ENCODE measurements at regions not wholly inside any gene's neighbourhood (a gene's known extent, or its start where the extent isn't known, plus 50 kb on each side); places are given as distances from the start of the nearest gene placed in this dataset.

GRCh38 chr15:37574985-37575384 lies 359.5 kb upstream of the TMCO5A start:
- Histone ChIP-seq H3K4me1 (ENCODE audit: control insufficient read depth, low read length) (no peaks in the 10 kb centered on the region), H3F3A (ENCODE audit: control insufficient read depth, insufficient read depth) (no peaks in the 10 kb centered on the region), H4K20me1 (ENCODE audit: control insufficient read depth, insufficient read depth, low read depth, low read length) (no peaks in the 10 kb centered on the region), H3K4me3 (ENCODE audit: low read length) (no peak overlapping the region), H3K36me3 (ENCODE audit: control insufficient read depth, low read length) (no peaks in the 10 kb centered on the region), H3K27ac (ENCODE audit: low read depth, low read length) (no peak overlapping the region), H3K9me2 (replicated peaks; ENCODE audit: control insufficient read depth, low read length) (no peaks in the 10 kb centered on the region), H3K27me3 (ENCODE audit: control insufficient read depth, low read length) (no peaks in the 10 kb centered on the region), H3K79me2 (ENCODE audit: control insufficient read depth, low read length) (no peaks in the 10 kb centered on the region), H3K9me3 (ENCODE audit: control insufficient read depth, insufficient read depth, low read length) (no peaks in the 10 kb centered on the region), H3K4me2 (ENCODE audit: low read length) (no peak overlapping the region)
- TF ChIP-seq CTCF (IDR thresholded peaks at IDR 0.05; ENCODE audit: low read depth, low read length, poor library complexity, severe bottlenecking), result no peak
- TF ChIP-seq EZH2phosphoT487 (IDR thresholded peaks at IDR 0.05; ENCODE audit: borderline replicate concordance, low read length), result no peak

- TF ChIP-seq EZH2phosphoT487 (IDR thresholded peaks at IDR 0.05; ENCODE audit: borderline replicate concordance, low read length) (no peak), CTCF (IDR thresholded peaks at IDR 0.05; ENCODE audit: low read depth, low read length, poor library complexity, severe bottlenecking) (no peak)
- no peak overlapping the region for H3K27ac ChIP-seq (ENCODE audit: low read depth, low read length)
- H3K4me1 ChIP-seq (ENCODE audit: control insufficient read depth, low read length), result no peaks in the 10 kb centered on the region
- no peaks in the 10 kb centered on the region for H3F3A ChIP-seq (ENCODE audit: control insufficient read depth, insufficient read depth)
- no peaks in the 10 kb centered on the region for H3K36me3 ChIP-seq (ENCODE audit: control insufficient read depth, low read length)
- H3K27me3 ChIP-seq (ENCODE audit: control insufficient read depth, low read length), result no peaks in the 10 kb centered on the region
- H4K20me1 ChIP-seq (ENCODE audit: control insufficient read depth, insufficient read depth, low read depth, low read length), result no peaks in the 10 kb centered on the region
- H3K4me3 ChIP-seq (ENCODE audit: low read length), result no peak overlapping the region
- H3K79me2 ChIP-seq (ENCODE audit: control insufficient read depth, low read length), result no peaks in the 10 kb centered on the region
- no peaks in the 10 kb centered on the region for H3K9me2 ChIP-seq (replicated peaks; ENCODE audit: control insufficient read depth, low read length)
- peaks cover 2% of the 10 kb centered on the region; the same call in 1 of the 2 replicates for H3K9me3 ChIP-seq (ENCODE audit: control insufficient read depth, insufficient read depth, low read length)
- no peak overlapping the region for H3K4me2 ChIP-seq (ENCODE audit: low read length)
These were observed 357.5 kb upstream of the TMCO5A start for GRCh38 chr15:37576952-37577351.

- H3K27ac ChIP-seq (ENCODE audit: low read depth, low read length), result no peak overlapping the region
- no peaks in the 10 kb centered on the region for H3K27me3 ChIP-seq (ENCODE audit: control insufficient read depth, low read length)
- no peaks in the 10 kb centered on the region for H3K79me2 ChIP-seq (ENCODE audit: control insufficient read depth, low read length)
- TF ChIP-seq CTCF (IDR thresholded peaks at IDR 0.05; ENCODE audit: low read depth, low read length, poor library complexity, severe bottlenecking), result no peak
- TF ChIP-seq EZH2phosphoT487 (IDR thresholded peaks at IDR 0.05; ENCODE audit: borderline replicate concordance, low read length), result no peak
- H3K4me3 ChIP-seq (ENCODE audit: low read length), result no peak overlapping the region
- H3K4me2 ChIP-seq (ENCODE audit: low read length), result no peak overlapping the region
- H3K4me1 ChIP-seq (ENCODE audit: control insufficient read depth, low read length), result no peaks in the 10 kb centered on the region
- H3K36me3 ChIP-seq (ENCODE audit: control insufficient read depth, low read length), result no peaks in the 10 kb centered on the region
- no peaks in the 10 kb centered on the region for H4K20me1 ChIP-seq (ENCODE audit: control insufficient read depth, insufficient read depth, low read depth, low read length)
- H3F3A ChIP-seq (ENCODE audit: control insufficient read depth, insufficient read depth), result no peaks in the 10 kb centered on the region
- H3K9me3 ChIP-seq (ENCODE audit: control insufficient read depth, insufficient read depth, low read length), result peaks cover 22% of the 10 kb centered on the region; the same call in 1 of the 2 replicates
- no peaks in the 10 kb centered on the region for H3K9me2 ChIP-seq (replicated peaks; ENCODE audit: control insufficient read depth, low read length)
These were observed 352.4 kb upstream of the TMCO5A start for GRCh38 chr15:37581866-37582532.
